Esophagus muscularis mucosa (tissue), 3 donors: ENCODE measurements at regions not wholly inside any gene's neighbourhood (a gene's known extent, or its start where the extent isn't known, plus 50 kb on each side); places are given as distances from the start of the nearest gene placed in this dataset.

ENCODE experiments used
- CTCF ChIP-seq, 3 experiments: fragments of 200-600 bp in 2 of 3; fragments of 450-650 bp in 1 of 3; sonication (generic) in 2 of 3; IDR thresholded peaks; one replicate each; pipeline ENCODE4 v1.5.1; 2017 to 2019; ENCODE audit warnings: antibody characterized with exemption in 3 of 3, mild to moderate bottlenecking in 2 of 3, moderate library complexity in 1 of 3
- EP300 ChIP-seq: sonication (generic); formaldehyde crosslinking; IDR thresholded peaks from one replicate; pipeline ENCODE4 v1.6.1; 2017; ENCODE audit warnings: antibody characterized with exemption

- TF ChIP-seq EP300: no peak
- TF ChIP-seq CTCF (IDR thresholded peaks at IDR 0.05): no peak
These were observed 162.9 kb upstream of the NRP1 start for GRCh38 chr10:33497338-33497737.
